ENCODE measurements at regions not wholly inside any gene's neighbourhood (a gene's known extent, or its start where the extent isn't known, plus 50 kb on each side); places are given as distances from the start of the nearest gene placed in this dataset.

DNA sequence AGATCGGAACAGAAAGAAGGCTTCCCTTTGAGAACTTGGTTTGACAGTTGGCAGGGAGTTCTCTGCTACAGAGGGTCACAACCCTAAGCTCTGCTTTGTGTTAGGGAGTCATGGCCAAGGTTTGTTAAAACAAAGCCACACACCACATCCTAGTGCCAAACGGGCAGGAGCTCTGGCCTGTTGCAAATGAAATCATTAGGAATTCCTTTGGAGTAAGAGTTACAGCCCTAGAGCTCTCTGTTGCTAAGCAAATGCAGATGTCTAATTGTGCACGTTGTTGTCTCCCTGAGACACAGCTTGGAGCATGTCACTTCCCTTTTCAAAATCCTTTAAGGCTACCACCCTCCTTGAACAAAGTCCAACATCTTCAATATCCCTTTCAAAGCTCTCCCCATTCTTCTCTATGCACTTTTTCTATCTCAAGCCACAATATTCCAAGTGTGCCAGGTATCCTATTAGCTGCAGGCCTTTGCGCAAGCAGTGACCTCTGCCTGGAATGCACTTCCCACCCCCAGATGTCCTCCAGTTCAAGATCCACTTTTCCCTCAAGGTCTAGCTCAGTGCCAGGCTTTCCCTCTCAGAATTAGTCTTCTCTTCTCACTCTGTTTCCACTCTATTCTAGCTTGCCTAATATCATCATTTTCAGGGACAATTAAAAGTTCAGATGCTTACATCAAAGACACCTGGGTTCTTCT is 253.7 kb upstream of the POU2AF2 start:
- ChIA-PET POLR2A (no interaction called here), CTCF (no interaction called here)
- no peak overlapping the region for H3K27ac ChIP-seq (ENCODE audit: extremely low read depth, low read depth, low read length)
- TF ChIP-seq ZNF549 (tag by site-specific recombination; IDR thresholded peaks at IDR 0.05) (no peak), SP7 (tag by site-specific recombination; IDR thresholded peaks at IDR 0.05) (no peak), ZNF2 (tag by site-specific recombination; IDR thresholded peaks at IDR 0.05) (no peak), HOXA7 (CRISPR knock-in tag; IDR thresholded peaks at IDR 0.05; ENCODE audit: borderline replicate concordance) (no peak)
- no peaks in the 10 kb centered on the region for H3K4me1 ChIP-seq (ENCODE audit: control insufficient read depth, insufficient read depth, low read length)
- H3K4me3 ChIP-seq (ENCODE audit: low read depth, low read length) = no peak overlapping the region
- no peaks in the 10 kb centered on the region for H3K9me3 ChIP-seq (ENCODE audit: control insufficient read depth, insufficient read depth, low read depth, low read length)
- no peaks in the 10 kb centered on the region for H3K36me3 ChIP-seq (ENCODE audit: control insufficient read depth in 2 of 2, insufficient read depth in 1 of 2, low read length in 2 of 2)

DNA sequence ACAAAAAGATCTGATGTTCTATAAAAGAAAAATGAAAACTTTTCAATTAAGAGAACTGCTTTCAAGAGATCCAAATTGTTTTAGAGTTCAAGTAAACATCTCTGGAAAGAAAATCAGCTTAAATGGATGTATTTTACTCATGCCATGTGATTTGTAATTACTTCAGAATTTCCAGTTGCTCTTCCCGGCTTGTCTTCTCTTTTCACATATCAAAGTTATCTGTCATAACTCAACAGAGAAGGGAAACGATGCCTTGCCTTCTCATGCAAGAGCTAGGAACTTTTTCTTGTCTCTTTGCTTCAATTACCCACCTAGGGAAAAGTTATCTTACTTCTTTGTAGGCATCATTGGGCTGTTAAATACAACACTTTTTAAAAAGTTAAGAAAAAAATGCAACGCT is 255.2 kb upstream of the POU2AF2 start:
- ChIA-PET POLR2A (no interaction called here), CTCF (interaction anchor here (0.7 kb wide), 1 partner anchor 527 kb away, joined by 3 read pairs; no protein-coding TSS in a partner anchor)
- no peaks in the 10 kb centered on the region for H3K36me3 ChIP-seq (ENCODE audit: control insufficient read depth in 2 of 2, insufficient read depth in 1 of 2, low read length in 2 of 2)
- H3K9me3 ChIP-seq (ENCODE audit: control insufficient read depth, insufficient read depth, low read depth, low read length) = no peaks in the 10 kb centered on the region
- TF ChIP-seq ZNF19 (tag by site-specific recombination; IDR thresholded peaks at IDR 0.05; ENCODE audit: low read depth) (no peak), BCL11A (tag by site-specific recombination; IDR thresholded peaks at IDR 0.05; ENCODE audit: low read depth) (no peak), ZSCAN23 (tag by site-specific recombination; IDR thresholded peaks at IDR 0.05) (no peak), ZNF660 (tag by site-specific recombination; IDR thresholded peaks at IDR 0.05) (no peak), ZNF785 (tag by site-specific recombination; IDR thresholded peaks at IDR 0.05) (no peak), ZNF175 (tag by site-specific recombination; IDR thresholded peaks at IDR 0.05) (no peak), ZFP37 (tag by site-specific recombination; IDR thresholded peaks at IDR 0.05) (no peak), ZNF473 (tag by site-specific recombination; IDR thresholded peaks at IDR 0.05) (no peak), ZNF76 (tag by site-specific recombination; IDR thresholded peaks at IDR 0.05; ENCODE audit: borderline replicate concordance, low read depth) (no peak)
- TF ChIP-seq, protein P1, sequence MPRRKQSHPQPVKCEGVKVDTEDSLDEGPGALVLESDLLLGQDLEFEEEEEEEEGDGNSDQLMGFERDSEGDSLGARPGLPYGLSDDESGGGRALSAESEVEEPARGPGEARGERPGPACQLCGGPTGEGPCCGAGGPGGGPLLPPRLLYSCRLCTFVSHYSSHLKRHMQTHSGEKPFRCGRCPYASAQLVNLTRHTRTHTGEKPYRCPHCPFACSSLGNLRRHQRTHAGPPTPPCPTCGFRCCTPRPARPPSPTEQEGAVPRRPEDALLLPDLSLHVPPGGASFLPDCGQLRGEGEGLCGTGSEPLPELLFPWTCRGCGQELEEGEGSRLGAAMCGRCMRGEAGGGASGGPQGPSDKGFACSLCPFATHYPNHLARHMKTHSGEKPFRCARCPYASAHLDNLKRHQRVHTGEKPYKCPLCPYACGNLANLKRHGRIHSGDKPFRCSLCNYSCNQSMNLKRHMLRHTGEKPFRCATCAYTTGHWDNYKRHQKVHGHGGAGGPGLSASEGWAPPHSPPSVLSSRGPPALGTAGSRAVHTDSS (tag by site-specific recombination; IDR thresholded peaks at IDR 0.05) = no peak
- TF ChIP-seq, protein P2, sequence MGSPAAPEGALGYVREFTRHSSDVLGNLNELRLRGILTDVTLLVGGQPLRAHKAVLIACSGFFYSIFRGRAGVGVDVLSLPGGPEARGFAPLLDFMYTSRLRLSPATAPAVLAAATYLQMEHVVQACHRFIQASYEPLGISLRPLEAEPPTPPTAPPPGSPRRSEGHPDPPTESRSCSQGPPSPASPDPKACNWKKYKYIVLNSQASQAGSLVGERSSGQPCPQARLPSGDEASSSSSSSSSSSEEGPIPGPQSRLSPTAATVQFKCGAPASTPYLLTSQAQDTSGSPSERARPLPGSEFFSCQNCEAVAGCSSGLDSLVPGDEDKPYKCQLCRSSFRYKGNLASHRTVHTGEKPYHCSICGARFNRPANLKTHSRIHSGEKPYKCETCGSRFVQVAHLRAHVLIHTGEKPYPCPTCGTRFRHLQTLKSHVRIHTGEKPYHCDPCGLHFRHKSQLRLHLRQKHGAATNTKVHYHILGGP (tag by site-specific recombination; IDR thresholded peaks at IDR 0.05) = no peak
- H3K27ac ChIP-seq (ENCODE audit: extremely low read depth, low read depth, low read length) = no peak overlapping the region
- no peaks in the 10 kb centered on the region for H3K4me1 ChIP-seq (ENCODE audit: control insufficient read depth, insufficient read depth, low read length)
- no peak overlapping the region for H3K4me3 ChIP-seq (ENCODE audit: low read depth, low read length)

DNA sequence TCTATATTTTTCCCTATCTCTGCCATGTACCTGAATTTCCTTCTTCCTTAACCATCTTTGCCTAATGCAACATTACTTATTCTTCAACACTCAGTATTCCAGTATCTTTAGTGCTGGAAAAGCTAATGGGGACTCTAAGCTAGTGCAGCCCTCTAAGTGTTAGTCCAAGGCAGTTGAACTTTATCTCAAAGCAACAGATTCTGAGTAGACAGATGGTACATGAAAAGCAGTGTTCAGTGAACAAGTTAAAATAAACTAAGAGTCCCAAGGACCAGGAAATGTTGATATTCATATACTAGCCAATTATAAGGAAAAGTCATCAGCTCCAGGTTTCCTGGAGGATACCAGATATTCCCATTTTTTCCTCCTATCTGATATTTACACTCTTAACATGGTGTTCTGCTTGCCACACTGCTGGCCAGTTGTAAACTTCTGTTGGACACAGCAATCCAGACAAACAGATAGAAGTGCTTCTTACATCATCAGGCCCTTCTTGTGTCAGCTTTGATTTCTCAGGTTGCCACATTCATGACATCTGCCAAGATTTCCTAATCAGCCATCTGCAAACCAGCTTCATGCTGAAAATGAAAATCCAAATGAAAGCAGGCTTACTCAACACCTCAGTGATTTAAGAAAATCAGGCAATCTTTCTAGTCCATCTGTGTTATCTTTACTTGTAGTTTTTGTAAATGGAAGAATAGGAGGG is 255.9 kb upstream of the POU2AF2 start:
- H3K9me3 ChIP-seq (ENCODE audit: control insufficient read depth, insufficient read depth, low read depth, low read length) = no peaks in the 10 kb centered on the region
- ChIA-PET POLR2A (no interaction called here), CTCF (interaction anchor here (0.7 kb wide), 1 partner anchor 527 kb away, joined by 3 read pairs; no protein-coding TSS in a partner anchor)
- no peaks in the 10 kb centered on the region for H3K36me3 ChIP-seq (ENCODE audit: control insufficient read depth in 2 of 2, insufficient read depth in 1 of 2, low read length in 2 of 2)
- no peaks in the 10 kb centered on the region for H3K4me1 ChIP-seq (ENCODE audit: control insufficient read depth, insufficient read depth, low read length)
- H3K27ac ChIP-seq (ENCODE audit: extremely low read depth, low read depth, low read length) = no peak overlapping the region
- no peak overlapping the region for H3K4me3 ChIP-seq (ENCODE audit: low read depth, low read length)
- TF ChIP-seq ZNF121 (tag by site-specific recombination; IDR thresholded peaks at IDR 0.05) = no peak
- no peak for TF ChIP-seq ZFP3 (tag by site-specific recombination; IDR thresholded peaks at IDR 0.05; ENCODE audit: low read depth)
- TF ChIP-seq GLI4 (tag by site-specific recombination; IDR thresholded peaks at IDR 0.05) = no peak
- TF ChIP-seq ZNF701 (tag by site-specific recombination; IDR thresholded peaks at IDR 0.05) = no peak
- no peak for TF ChIP-seq ZNF311 (tag by site-specific recombination; IDR thresholded peaks at IDR 0.05; ENCODE audit: borderline replicate concordance)
- no peak for TF ChIP-seq ZNF623 (tag by site-specific recombination; IDR thresholded peaks at IDR 0.05)
- TF ChIP-seq, protein P3, sequence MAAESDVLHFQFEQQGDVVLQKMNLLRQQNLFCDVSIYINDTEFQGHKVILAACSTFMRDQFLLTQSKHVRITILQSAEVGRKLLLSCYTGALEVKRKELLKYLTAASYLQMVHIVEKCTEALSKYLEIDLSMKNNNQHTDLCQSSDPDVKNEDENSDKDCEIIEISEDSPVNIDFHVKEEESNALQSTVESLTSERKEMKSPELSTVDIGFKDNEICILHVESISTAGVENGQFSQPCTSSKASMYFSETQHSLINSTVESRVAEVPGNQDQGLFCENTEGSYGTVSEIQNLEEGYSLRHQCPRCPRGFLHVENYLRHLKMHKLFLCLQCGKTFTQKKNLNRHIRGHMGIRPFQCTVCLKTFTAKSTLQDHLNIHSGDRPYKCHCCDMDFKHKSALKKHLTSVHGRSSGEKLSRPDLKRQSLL (tag by site-specific recombination; IDR thresholded peaks at IDR 0.05) = no peak
- no peak for TF ChIP-seq ZNF776 (tag by site-specific recombination; IDR thresholded peaks at IDR 0.05; ENCODE audit: borderline replicate concordance)
- TF ChIP-seq GLI2 (tag by site-specific recombination; IDR thresholded peaks at IDR 0.05; ENCODE audit: borderline replicate concordance, low read depth) = no peak
- TF ChIP-seq, protein P1 (tag by site-specific recombination; IDR thresholded peaks at IDR 0.05) = no peak
- no peak for TF ChIP-seq ZNF664 (tag by site-specific recombination; IDR thresholded peaks at IDR 0.05)
- TF ChIP-seq ZNF707 (tag by site-specific recombination; IDR thresholded peaks at IDR 0.05) = no peak
- no peak for TF ChIP-seq ZBTB7A (tag by site-specific recombination; IDR thresholded peaks at IDR 0.05; ENCODE audit: low read depth)
